ENCODE measurements at regions not wholly inside any gene's neighbourhood (a gene's known extent, or its start where the extent isn't known, plus 50 kb on each side); places are given as distances from the start of the nearest gene placed in this dataset.

DNA sequence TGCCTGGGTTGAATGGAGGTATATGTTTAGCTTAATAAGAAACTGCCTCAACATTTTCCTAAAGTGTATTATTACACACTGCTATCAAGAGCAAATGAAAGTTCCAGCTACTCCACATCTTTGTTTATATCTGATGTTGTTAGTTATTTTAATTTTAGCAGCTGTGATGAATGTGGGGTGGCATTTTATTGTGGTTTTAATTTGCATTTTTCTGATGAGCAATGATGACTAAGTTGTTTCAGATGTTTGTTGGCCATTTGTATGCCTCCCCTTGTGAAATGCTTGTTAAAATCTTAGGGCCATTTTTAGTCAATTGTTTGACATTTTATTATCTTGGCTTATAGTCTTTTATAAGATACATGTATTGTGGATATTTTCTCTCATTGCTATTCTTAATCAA lies 260.4 kb upstream of the SLCO3A1 start:
- TF ChIP-seq, protein P1, sequence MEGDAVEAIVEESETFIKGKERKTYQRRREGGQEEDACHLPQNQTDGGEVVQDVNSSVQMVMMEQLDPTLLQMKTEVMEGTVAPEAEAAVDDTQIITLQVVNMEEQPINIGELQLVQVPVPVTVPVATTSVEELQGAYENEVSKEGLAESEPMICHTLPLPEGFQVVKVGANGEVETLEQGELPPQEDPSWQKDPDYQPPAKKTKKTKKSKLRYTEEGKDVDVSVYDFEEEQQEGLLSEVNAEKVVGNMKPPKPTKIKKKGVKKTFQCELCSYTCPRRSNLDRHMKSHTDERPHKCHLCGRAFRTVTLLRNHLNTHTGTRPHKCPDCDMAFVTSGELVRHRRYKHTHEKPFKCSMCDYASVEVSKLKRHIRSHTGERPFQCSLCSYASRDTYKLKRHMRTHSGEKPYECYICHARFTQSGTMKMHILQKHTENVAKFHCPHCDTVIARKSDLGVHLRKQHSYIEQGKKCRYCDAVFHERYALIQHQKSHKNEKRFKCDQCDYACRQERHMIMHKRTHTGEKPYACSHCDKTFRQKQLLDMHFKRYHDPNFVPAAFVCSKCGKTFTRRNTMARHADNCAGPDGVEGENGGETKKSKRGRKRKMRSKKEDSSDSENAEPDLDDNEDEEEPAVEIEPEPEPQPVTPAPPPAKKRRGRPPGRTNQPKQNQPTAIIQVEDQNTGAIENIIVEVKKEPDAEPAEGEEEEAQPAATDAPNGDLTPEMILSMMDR (IDR thresholded peaks at IDR 0.05; ENCODE audit: low read depth, low read length), result no peak
- TF ChIP-seq EZH2phosphoT487 (IDR thresholded peaks at IDR 0.05; ENCODE audit: low read depth), result no peak

Measured in OCI-LY3 (cell line).